Tibial nerve (tissue), 4 donors: ENCODE measurements at regions not wholly inside any gene's neighbourhood (a gene's known extent, or its start where the extent isn't known, plus 50 kb on each side); places are given as distances from the start of the nearest gene placed in this dataset.

Source experiments
- DNase-seq, 2 donors: peaks; one replicate each; pipeline ENCODE4 v3.0.0-alpha.2; 2019; ENCODE audit warnings: low spot score in 2 of 2
- H3K27ac ChIP-seq, 4 donors: fragments of 200-600 bp; sonication (generic) in 3 of 4; one replicate each; pipeline ENCODE4 v1.5.1; 2017 to 2019; ENCODE audit warnings: mild to moderate bottlenecking in 1 of 4
- H3K27me3 ChIP-seq, 2 donors: fragments of 200-600 bp; sonication (generic) in 1 of 2; one replicate each; pipeline versions ENCODE4 v1.5.1 to v1.6.0; 2017 to 2019
- H3K36me3 ChIP-seq, 3 donors: fragments of 200-600 bp; sonication (generic); one replicate each; pipeline ENCODE4 v1.5.1; 2018 to 2019
- H3K4me1 ChIP-seq, 4 donors: fragments of 200-600 bp; sonication (generic) in 3 of 4; one replicate each; pipeline ENCODE4 v1.5.1; 2017 to 2019
- H3K4me3 ChIP-seq, 4 donors: fragments of 200-600 bp; sonication (generic) in 3 of 4; one replicate each; pipeline ENCODE4 v1.5.1; 2017 to 2019; ENCODE audit warnings: mild to moderate bottlenecking in 1 of 4, moderate library complexity in 1 of 4
- H3K9me3 ChIP-seq, 4 donors: fragments of 200-600 bp; sonication (generic) in 3 of 4; one replicate each; pipeline ENCODE4 v1.5.1; 2017 to 2019
- CTCF ChIP-seq, 5 experiments: fragments of 200-600 bp in 3 of 5; fragments of 450-650 bp in 2 of 5; sonication (generic) in 3 of 5; IDR thresholded peaks; one replicate each; pipeline ENCODE4 v1.5.1; 2016 to 2019; ENCODE audit warnings: antibody characterized with exemption in 5 of 5, mild to moderate bottlenecking in 3 of 5, moderate library complexity in 2 of 5
- EP300 ChIP-seq, 2 donors: sonication (generic); formaldehyde crosslinking; IDR thresholded peaks; one replicate each; pipeline ENCODE4 v1.6.1; 2017; ENCODE audit warnings: antibody characterized with exemption in 2 of 2, mild to moderate bottlenecking in 1 of 2
- POLR2A ChIP-seq, 2 donors: fragments of 450-650 bp; IDR thresholded peaks; one replicate each; pipeline ENCODE4 v1.6.1; 2017; ENCODE audit warnings: antibody characterized with exemption in 2 of 2, mild to moderate bottlenecking in 2 of 2, moderate library complexity in 2 of 2
- WGBS, 2 donors: methylation state at CpG; one replicate each; pipeline ENCODE4 v1.1.5; 2018; 5-methylcytosine and 5-hydroxymethylcytosine counted together

- Histone ChIP-seq H3K36me3 (no peaks in the 10 kb centered on the region), H3K4me3 (no peak overlapping the region), H3K27me3 (peaks cover 0 to 6% of the 10 kb centered on the region in 2 donors), H3K27ac (no peak overlapping the region), H3K4me1 (no peaks in the 10 kb centered on the region), H3K9me3 (no peaks in the 10 kb centered on the region)
- DNase-seq, result no peak
- 75 to 79% methylated on average over 11 to 12 of the region's 12 CpGs for WGBS, 2 donors
- no peak for TF ChIP-seq CTCF (IDR thresholded peaks at IDR 0.05)
- TF ChIP-seq POLR2A (IDR thresholded peaks at IDR 0.05), result no peak
- TF ChIP-seq EP300 (IDR thresholded peaks at IDR 0.05), result no peak
Measured at GRCh38 chr6:43869079-43869710, 99.2 kb downstream of the VEGFA start.

- H3K9me3 ChIP-seq, result no peaks in the 10 kb centered on the region
- no peaks in the 10 kb centered on the region for H3K36me3 ChIP-seq
- WGBS, 2 donors, result 88 to 91% methylated on average over 6 of the region's 6 CpGs
- DNase-seq, result no peak
- no peak for TF ChIP-seq POLR2A (IDR thresholded peaks at IDR 0.05)
- no peak for TF ChIP-seq EP300 (IDR thresholded peaks at IDR 0.05)
- no peak for TF ChIP-seq CTCF (IDR thresholded peaks at IDR 0.05)
- no peak overlapping the region for H3K4me3 ChIP-seq
- peaks cover 0 to 11% of the 10 kb centered on the region in 2 donors for H3K27me3 ChIP-seq
- no peak overlapping the region for H3K27ac ChIP-seq
- H3K4me1 ChIP-seq, result no peaks in the 10 kb centered on the region
Measured at GRCh38 chr6:43868467-43868866, 98.5 kb downstream of the VEGFA start.

GRCh38 chr6:43867996-43868395 is 98.0 kb downstream of the VEGFA start:
- Histone ChIP-seq H3K4me1 (no peaks in the 10 kb centered on the region), H3K27me3 (peaks cover 0 to 11% of the 10 kb centered on the region in 2 donors), H3K4me3 (no peak overlapping the region), H3K36me3 (no peaks in the 10 kb centered on the region), H3K9me3 (no peaks in the 10 kb centered on the region), H3K27ac (no peak overlapping the region)
- 86 to 95% methylated on average over 4 to 5 of the region's 5 CpGs for WGBS, 2 donors
- DNase-seq, result no peak
- TF ChIP-seq CTCF (IDR thresholded peaks at IDR 0.05) (no peak), POLR2A (IDR thresholded peaks at IDR 0.05) (no peak), EP300 (IDR thresholded peaks at IDR 0.05) (no peak)

- no peak overlapping the region for H3K4me3 ChIP-seq
- peaks cover 0 to 11% of the 10 kb centered on the region in 2 donors for H3K27me3 ChIP-seq
- H3K27ac ChIP-seq, result no peak overlapping the region
- H3K4me1 ChIP-seq, result no peaks in the 10 kb centered on the region
- 91 to 100% methylated on average over 4 of the region's 4 CpGs for WGBS, 2 donors
- TF ChIP-seq CTCF (IDR thresholded peaks at IDR 0.05) (no peak), POLR2A (IDR thresholded peaks at IDR 0.05) (no peak), EP300 (IDR thresholded peaks at IDR 0.05) (no peak)
- no peak for DNase-seq
- no peaks in the 10 kb centered on the region for H3K36me3 ChIP-seq
- H3K9me3 ChIP-seq, result no peaks in the 10 kb centered on the region
Measured at GRCh38 chr6:43867246-43867645, 97.2 kb downstream of the VEGFA start.

GRCh38 chr6:43865932-43866645 is 96.1 kb downstream of the VEGFA start:
- H3K4me3 ChIP-seq, result no peak overlapping the region
- H3K27ac ChIP-seq, result no peak overlapping the region
- TF ChIP-seq EP300 (IDR thresholded peaks at IDR 0.05), result no peak
- TF ChIP-seq CTCF (IDR thresholded peaks at IDR 0.05), result no peak
- no peak for TF ChIP-seq POLR2A (IDR thresholded peaks at IDR 0.05)
- no peaks in the 10 kb centered on the region for H3K9me3 ChIP-seq
- DNase-seq, result no peak
- WGBS, 2 donors, result 76 to 77% methylated on average over 12 of the region's 12 CpGs
- no peaks in the 10 kb centered on the region for H3K4me1 ChIP-seq
- no peaks in the 10 kb centered on the region for H3K36me3 ChIP-seq
- H3K27me3 ChIP-seq, result peaks cover 0 to 11% of the 10 kb centered on the region in 2 donors
